Parathyroid adenoma (tissue), 2 donors: ENCODE measurements at regions not wholly inside any gene's neighbourhood (a gene's known extent, or its start where the extent isn't known, plus 50 kb on each side); places are given as distances from the start of the nearest gene placed in this dataset.
A peak's percentile ranks its signal among the peaks of the same experiment; 100 is the strongest.

ENCODE experiments used
- H2AFZ ChIP-seq: fragments of 300-600 bp; sonication (generic); one replicate; pipeline ENCODE4 v1.7.0; 2017; ENCODE audit warnings: antibody characterized with exemption, mild to moderate bottlenecking
- H3K27ac ChIP-seq: fragments of 300-600 bp; sonication (generic); one replicate; pipeline ENCODE4 v1.7.0; 2017
- H3K27me3 ChIP-seq: fragments of 300-600 bp; sonication (generic); one replicate; pipeline ENCODE4 v1.7.0; 2017; ENCODE audit warnings: low read length; ENCODE audit not compliant: control insufficient read depth, insufficient read depth
- H3K36me3 ChIP-seq: fragments of 300-600 bp; sonication (generic); one replicate; pipeline ENCODE4 v1.7.0; 2017; ENCODE audit warnings: low read length; ENCODE audit not compliant: control insufficient read depth, insufficient read depth
- H3K4me1 ChIP-seq: fragments of 300-600 bp; sonication (generic); one replicate; pipeline ENCODE4 v1.7.0; 2017; ENCODE audit warnings: control low read depth
- H3K4me2 ChIP-seq: fragments of 300-600 bp; sonication (generic); one replicate; pipeline ENCODE4 v1.7.0; 2017; ENCODE audit warnings: low read length
- H3K4me3 ChIP-seq: fragments of 300-600 bp; sonication (generic); one replicate; pipeline ENCODE4 v1.7.0; 2017; ENCODE audit warnings: low read depth, low read length
- H3K79me2 ChIP-seq: fragments of 300-600 bp; sonication (generic); one replicate; pipeline ENCODE4 v1.7.0; 2017; ENCODE audit warnings: control low read depth
- H3K9ac ChIP-seq: fragments of 300-600 bp; sonication (generic); one replicate; pipeline ENCODE4 v1.7.0; 2017; ENCODE audit warnings: mild to moderate bottlenecking
- H3K9me3 ChIP-seq: fragments of 300-600 bp; sonication (generic); one replicate; pipeline ENCODE4 v1.7.0; 2017; ENCODE audit warnings: low read length; ENCODE audit not compliant: control insufficient read depth
- TF ChIP-seq, protein P1 (sequence below): fragments of 300-600 bp; sonication (generic); IDR thresholded peaks from one replicate; pipeline ENCODE4 v1.7.0; 2017; ENCODE audit warnings: antibody characterized with exemption, mild to moderate bottlenecking
- donor health status: primary hyperparathyroidism.

DNA sequence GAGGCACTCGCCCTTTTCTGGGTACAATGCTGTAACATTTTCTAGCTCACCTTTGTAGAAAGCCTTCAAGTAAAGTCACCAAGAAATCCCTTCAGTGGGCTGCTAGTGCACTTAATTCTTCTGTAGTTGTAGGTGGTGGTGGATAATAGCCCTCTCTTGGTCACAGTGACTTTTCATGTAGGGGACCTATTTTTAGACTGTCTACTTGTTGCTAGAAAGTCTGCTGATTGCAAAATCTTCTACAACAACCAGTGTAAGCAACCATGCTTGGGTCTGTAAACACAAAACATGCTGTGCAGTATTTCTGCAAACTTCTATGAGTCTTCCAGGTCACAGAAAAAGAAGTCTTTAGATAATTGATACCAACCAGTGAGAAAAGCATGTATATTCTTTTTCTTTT is 55.6 kb downstream of the PBDC1 start:
- H3K27me3 ChIP-seq = no peaks in the 10 kb centered on the region
- H3K27ac ChIP-seq = no peak overlapping the region
- H3K4me1 ChIP-seq = no peaks in the 10 kb centered on the region
- no peaks in the 10 kb centered on the region for H3K9me3 ChIP-seq
- H3K9ac ChIP-seq = no peak overlapping the region
- H3K4me3 ChIP-seq = no peak overlapping the region
- H3K36me3 ChIP-seq = no peaks in the 10 kb centered on the region
- no peaks in the 10 kb centered on the region for H3K79me2 ChIP-seq
- no peak overlapping the region for H2AFZ ChIP-seq
- H3K4me2 ChIP-seq = no peak overlapping the region
- TF ChIP-seq, protein P1, sequence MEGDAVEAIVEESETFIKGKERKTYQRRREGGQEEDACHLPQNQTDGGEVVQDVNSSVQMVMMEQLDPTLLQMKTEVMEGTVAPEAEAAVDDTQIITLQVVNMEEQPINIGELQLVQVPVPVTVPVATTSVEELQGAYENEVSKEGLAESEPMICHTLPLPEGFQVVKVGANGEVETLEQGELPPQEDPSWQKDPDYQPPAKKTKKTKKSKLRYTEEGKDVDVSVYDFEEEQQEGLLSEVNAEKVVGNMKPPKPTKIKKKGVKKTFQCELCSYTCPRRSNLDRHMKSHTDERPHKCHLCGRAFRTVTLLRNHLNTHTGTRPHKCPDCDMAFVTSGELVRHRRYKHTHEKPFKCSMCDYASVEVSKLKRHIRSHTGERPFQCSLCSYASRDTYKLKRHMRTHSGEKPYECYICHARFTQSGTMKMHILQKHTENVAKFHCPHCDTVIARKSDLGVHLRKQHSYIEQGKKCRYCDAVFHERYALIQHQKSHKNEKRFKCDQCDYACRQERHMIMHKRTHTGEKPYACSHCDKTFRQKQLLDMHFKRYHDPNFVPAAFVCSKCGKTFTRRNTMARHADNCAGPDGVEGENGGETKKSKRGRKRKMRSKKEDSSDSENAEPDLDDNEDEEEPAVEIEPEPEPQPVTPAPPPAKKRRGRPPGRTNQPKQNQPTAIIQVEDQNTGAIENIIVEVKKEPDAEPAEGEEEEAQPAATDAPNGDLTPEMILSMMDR = no peak

DNA sequence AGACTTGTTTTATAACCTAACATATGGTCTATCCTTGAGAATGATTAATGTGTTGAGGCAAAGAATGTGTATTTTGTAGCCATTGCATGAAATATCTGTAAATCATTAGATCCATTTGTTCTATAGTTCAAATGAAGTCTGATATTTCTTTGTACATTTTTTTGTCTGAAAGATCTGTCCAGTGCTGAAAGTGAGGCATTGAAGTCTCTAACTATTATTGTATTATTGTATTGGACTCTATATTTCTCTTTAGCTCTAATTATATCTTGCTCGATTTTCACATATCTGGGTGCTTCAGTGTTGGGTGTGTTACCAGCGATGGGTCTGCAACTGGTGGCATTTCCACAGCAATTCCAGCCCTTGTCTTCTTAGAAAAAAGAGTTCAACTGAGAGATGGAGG is 76.0 kb downstream of the PBDC1 start:
- Histone ChIP-seq H3K36me3 (no peaks in the 10 kb centered on the region), H3K4me2 (no peak overlapping the region), H3K9ac (no peak overlapping the region), H3K79me2 (no peaks in the 10 kb centered on the region), H3K27ac (no peak overlapping the region), H3K27me3 (no peaks in the 10 kb centered on the region), H3K4me1 (no peaks in the 10 kb centered on the region), H3K4me3 (no peak overlapping the region), H2AFZ (no peak overlapping the region), H3K9me3 (no peaks in the 10 kb centered on the region)
- TF ChIP-seq, protein P1 = no peak

DNA sequence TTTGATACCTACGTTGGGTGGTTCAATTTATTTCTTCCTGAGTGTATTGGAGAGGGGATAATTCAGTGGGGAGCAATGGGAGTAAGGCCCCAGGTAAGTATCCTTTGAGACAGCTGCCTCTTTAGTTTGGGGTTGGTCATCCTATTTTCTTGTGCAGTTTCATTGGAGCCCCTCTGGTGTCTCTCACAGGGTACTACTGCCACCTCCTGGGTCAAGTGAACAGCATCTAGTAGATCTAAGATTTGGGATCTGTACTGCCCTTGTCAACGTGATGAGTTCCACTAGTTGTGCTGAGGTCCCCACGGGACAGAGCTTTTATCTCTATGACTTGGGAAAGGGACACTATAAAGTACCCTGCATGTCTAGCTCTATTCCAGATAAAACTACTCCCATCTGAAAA is 80.6 kb downstream of the PBDC1 start:
- Histone ChIP-seq H2AFZ (no peak overlapping the region), H3K27ac (no peak overlapping the region), H3K36me3 (no peaks in the 10 kb centered on the region), H3K27me3 (no peaks in the 10 kb centered on the region), H3K4me3 (no peak overlapping the region), H3K4me2 (no peak overlapping the region), H3K4me1 (no peaks in the 10 kb centered on the region), H3K79me2 (no peaks in the 10 kb centered on the region), H3K9me3 (no peaks in the 10 kb centered on the region), H3K9ac (no peak overlapping the region)
- TF ChIP-seq, protein P1 = peak; percentile 35

DNA sequence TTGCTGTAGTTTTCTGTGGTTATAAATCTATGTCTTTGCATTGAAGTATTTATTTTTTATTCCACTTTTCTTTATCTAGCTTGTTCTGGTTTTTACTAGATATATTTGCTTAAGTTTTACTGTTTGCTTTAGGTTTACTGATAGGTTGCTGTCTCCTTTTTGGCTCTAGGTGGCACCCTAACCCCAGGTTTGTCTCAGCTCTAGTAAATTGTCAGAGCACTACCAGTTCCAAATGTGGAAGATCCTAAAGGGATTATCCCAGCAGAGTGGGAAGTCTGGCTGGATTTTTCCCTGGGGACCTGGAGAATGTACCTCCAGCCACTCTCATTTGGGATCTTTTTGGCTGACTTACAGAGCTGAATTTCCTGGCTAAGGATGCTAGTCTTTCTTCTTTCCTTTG is 106.1 kb downstream of the PBDC1 start:
- no peaks in the 10 kb centered on the region for H3K4me1 ChIP-seq
- H2AFZ ChIP-seq = no peak overlapping the region
- no peaks in the 10 kb centered on the region for H3K27me3 ChIP-seq
- no peak overlapping the region for H3K27ac ChIP-seq
- H3K79me2 ChIP-seq = no peaks in the 10 kb centered on the region
- H3K36me3 ChIP-seq = no peaks in the 10 kb centered on the region
- no peaks in the 10 kb centered on the region for H3K9me3 ChIP-seq
- no peak overlapping the region for H3K4me3 ChIP-seq
- TF ChIP-seq, protein P1 = peak; percentile 47
- no peak overlapping the region for H3K9ac ChIP-seq
- H3K4me2 ChIP-seq = no peak overlapping the region
